PC-3 (cell line): ENCODE measurements at regions not wholly inside any gene's neighbourhood (a gene's known extent, or its start where the extent isn't known, plus 50 kb on each side); places are given as distances from the start of the nearest gene placed in this dataset.

ENCODE experiments used
- EZH2phosphoT487 ChIP-seq: fragments of 300-600 bp; sonication (generic); IDR thresholded peaks from 2 replicates; pipeline ENCODE4 v1.6.1; 2018; ENCODE audit warnings: mild to moderate bottlenecking, antibody characterized with exemption, low read length, borderline replicate concordance
- TF ChIP-seq, protein P1 (sequence below): fragments of 300-600 bp; sonication (generic); conservative IDR thresholded peaks from 2 replicates; pipeline ENCODE4 v1.5.1; 2017; ENCODE audit warnings: antibody characterized with exemption, low read depth, mild to moderate bottlenecking, low read length

DNA sequence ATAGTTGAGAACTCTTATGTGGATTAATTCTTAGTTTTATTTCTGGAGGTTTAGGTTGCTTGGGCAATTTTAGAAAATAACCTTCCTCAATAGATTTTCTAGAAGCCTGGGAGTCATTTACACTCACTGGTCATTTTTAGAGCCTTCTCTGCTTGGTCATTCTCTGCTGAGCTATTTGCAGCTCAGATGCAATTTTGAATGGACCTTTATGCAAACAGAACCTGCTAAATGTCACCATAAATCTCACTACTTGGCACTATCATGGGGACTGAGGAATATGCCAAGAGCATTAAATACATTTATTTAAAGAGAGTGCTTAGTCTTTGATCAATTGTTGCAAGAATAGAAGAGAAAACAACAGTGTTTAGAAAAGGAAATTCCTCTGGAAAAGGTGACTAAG, 154.0 kb downstream of the CLVS2 start:
- TF ChIP-seq, protein P1, sequence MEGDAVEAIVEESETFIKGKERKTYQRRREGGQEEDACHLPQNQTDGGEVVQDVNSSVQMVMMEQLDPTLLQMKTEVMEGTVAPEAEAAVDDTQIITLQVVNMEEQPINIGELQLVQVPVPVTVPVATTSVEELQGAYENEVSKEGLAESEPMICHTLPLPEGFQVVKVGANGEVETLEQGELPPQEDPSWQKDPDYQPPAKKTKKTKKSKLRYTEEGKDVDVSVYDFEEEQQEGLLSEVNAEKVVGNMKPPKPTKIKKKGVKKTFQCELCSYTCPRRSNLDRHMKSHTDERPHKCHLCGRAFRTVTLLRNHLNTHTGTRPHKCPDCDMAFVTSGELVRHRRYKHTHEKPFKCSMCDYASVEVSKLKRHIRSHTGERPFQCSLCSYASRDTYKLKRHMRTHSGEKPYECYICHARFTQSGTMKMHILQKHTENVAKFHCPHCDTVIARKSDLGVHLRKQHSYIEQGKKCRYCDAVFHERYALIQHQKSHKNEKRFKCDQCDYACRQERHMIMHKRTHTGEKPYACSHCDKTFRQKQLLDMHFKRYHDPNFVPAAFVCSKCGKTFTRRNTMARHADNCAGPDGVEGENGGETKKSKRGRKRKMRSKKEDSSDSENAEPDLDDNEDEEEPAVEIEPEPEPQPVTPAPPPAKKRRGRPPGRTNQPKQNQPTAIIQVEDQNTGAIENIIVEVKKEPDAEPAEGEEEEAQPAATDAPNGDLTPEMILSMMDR = no peak
- no peak for TF ChIP-seq EZH2phosphoT487
